DMS53 treated with DMSO at 0.1 percent for 48 hours (cell line): ENCODE measurements at regions not wholly inside any gene's neighbourhood (a gene's known extent, or its start where the extent isn't known, plus 50 kb on each side); places are given as distances from the start of the nearest gene placed in this dataset.

ENCODE experiments used
- DNase-seq: peaks from one replicate; lab custom pipeline; 2025; ENCODE audit not compliant: unreplicated experiment; lab: John Stamatoyannopoulos, UW

GRCh38 chr17:14688134-14688533 lies 387.3 kb downstream of the HS3ST3B1 start:
- no peak for DNase-seq

- DNase-seq = no peak
These were observed 371.9 kb downstream of the HS3ST3B1 start for GRCh38 chr17:14672830-14673229.

- no peak for DNase-seq
These were observed 370.0 kb downstream of the HS3ST3B1 start for GRCh38 chr17:14670861-14671260.

- DNase-seq = no peak
These were observed 363.6 kb downstream of the HS3ST3B1 start for GRCh38 chr17:14664511-14664910.

GRCh38 chr17:14641117-14641516 lies 340.2 kb downstream of the HS3ST3B1 start:
- DNase-seq = no peak

- no peak for DNase-seq
These were observed 336.4 kb downstream of the HS3ST3B1 start for GRCh38 chr17:14637260-14637659.

- DNase-seq = no peak
These were observed 329.7 kb downstream of the HS3ST3B1 start for GRCh38 chr17:14630621-14631020.

- DNase-seq = no peak
These were observed 329.2 kb downstream of the HS3ST3B1 start for GRCh38 chr17:14630046-14630445.

GRCh38 chr17:14622615-14623101 lies 321.8 kb downstream of the HS3ST3B1 start:
- DNase-seq = no peak

- no peak for DNase-seq
These were observed 321.1 kb downstream of the HS3ST3B1 start for GRCh38 chr17:14621826-14622614.

GRCh38 chr17:14619821-14620220 lies 318.9 kb downstream of the HS3ST3B1 start:
- DNase-seq = no peak

- DNase-seq = no peak
These were observed 315.6 kb downstream of the HS3ST3B1 start for GRCh38 chr17:14616528-14616927.

GRCh38 chr17:14605267-14605599 lies 304.4 kb downstream of the HS3ST3B1 start:
- DNase-seq = no peak

GRCh38 chr17:14604591-14605266 lies 303.8 kb downstream of the HS3ST3B1 start:
- DNase-seq = no peak

- DNase-seq = no peak
These were observed 295.3 kb downstream of the HS3ST3B1 start for GRCh38 chr17:14596224-14596623.

GRCh38 chr17:14595656-14596055 lies 294.8 kb downstream of the HS3ST3B1 start:
- DNase-seq = no peak

GRCh38 chr17:14594690-14595089 lies 293.8 kb downstream of the HS3ST3B1 start:
- DNase-seq = no peak

GRCh38 chr17:14593956-14594355 lies 293.1 kb downstream of the HS3ST3B1 start:
- DNase-seq = no peak

- DNase-seq = no peak
These were observed 289.8 kb downstream of the HS3ST3B1 start for GRCh38 chr17:14590459-14591250.

GRCh38 chr17:14585099-14585498 lies 284.2 kb downstream of the HS3ST3B1 start:
- no peak for DNase-seq

GRCh38 chr17:14582996-14583395 lies 282.1 kb downstream of the HS3ST3B1 start:
- DNase-seq = no peak
